Adrenal gland (tissue), 9 donors: ENCODE measurements at regions not wholly inside any gene's neighbourhood (a gene's known extent, or its start where the extent isn't known, plus 50 kb on each side); places are given as distances from the start of the nearest gene placed in this dataset.
A peak's percentile ranks its signal among the peaks of the same experiment; 100 is the strongest.

Experiments
- DNase-seq, 7 donors: peaks; one replicate each; pipeline ENCODE4 v3.0.0-alpha.2; 2019 to 2020
- H3K27ac ChIP-seq, 5 donors: fragments of 200-600 bp; sonication (generic) in 4 of 5; 1 replicate in 3 of 5; 2 replicates in 2 of 5; pipeline versions ENCODE4 v1.5.1 to v1.8.0; 2016 to 2020; ENCODE audit warnings: mild to moderate bottlenecking in 1 of 5
- H3K27me3 ChIP-seq: fragments of 200-600 bp; 2 replicates; pipeline ENCODE4 v1.8.0; 2021
- H3K36me3 ChIP-seq, 2 donors: fragments of 200-600 bp; replicated peaks in 1 of 2; 1 replicate in 1 of 2; 2 replicates in 1 of 2; pipeline versions ENCODE4 v1.5.1 to v1.8.0; 2018 to 2022
- H3K4me1 ChIP-seq, 2 donors: fragments of 200-600 bp; replicated peaks in 1 of 2; 1 replicate in 1 of 2; 2 replicates in 1 of 2; pipeline versions ENCODE4 v1.5.1 to v1.8.0; 2018 to 2021
- H3K4me3 ChIP-seq, 4 donors: fragments of 200-600 bp; sonication (generic) in 3 of 4; one replicate each; pipeline ENCODE4 v1.5.1; 2016 to 2018
- H3K9me3 ChIP-seq, 3 donors: fragments of 200-600 bp; sonication (generic) in 1 of 3; replicated peaks in 1 of 3; 1 replicate in 2 of 3; 2 replicates in 1 of 3; pipeline versions ENCODE4 v1.5.1 to v1.8.0; 2016 to 2021
- POLR2A ChIP-seq, 2 donors: fragments of 450-650 bp; IDR thresholded peaks; one replicate each; pipeline ENCODE4 v1.6.1; 2017; ENCODE audit warnings: antibody characterized with exemption in 2 of 2, mild to moderate bottlenecking in 2 of 2, moderate library complexity in 1 of 2
- WGBS, 4 donors: extraction: QIAGEN DNeasy Blood & Tissue Kit in 2 of 4; methylation state at CpG; one replicate each; pipeline versions ENCODE4 v1.1.5 to v1.1.7; 2013 to 2017; 5-methylcytosine and 5-hydroxymethylcytosine counted together
- intact Hi-C, 2 donors: fragments of 100-400 bp; cut with DNase I; formaldehyde crosslinking; loops; one replicate each; pipeline versions ENCODE4 v1.14.1 to v1.15.0; 2022 to 2023
- TF ChIP-seq, protein P1 (sequence below), 6 experiments: fragments of 450-650 bp in 4 of 6; fragments of 200-600 bp in 2 of 6; sonication (generic) in 1 of 6; IDR thresholded peaks; 1 replicate in 5 of 6; 2 replicates in 1 of 6; pipeline versions ENCODE4 v1.5.1 to v1.8.0; 2016 to 2021; ENCODE audit warnings: antibody characterized with exemption in 6 of 6, mild to moderate bottlenecking in 2 of 6, moderate library complexity in 1 of 6
- donor health status: healthy with polysubstance abuse.
- donor health status: Bipolar disorder and iron deficiency.
- donor health status: DM: yes; HTN: yes; CAD: no.
- donor health status: DM: no; HTN: no; CAD: no.
- donor health status: DM: no; HTN: no; CAD: no.

DNA sequence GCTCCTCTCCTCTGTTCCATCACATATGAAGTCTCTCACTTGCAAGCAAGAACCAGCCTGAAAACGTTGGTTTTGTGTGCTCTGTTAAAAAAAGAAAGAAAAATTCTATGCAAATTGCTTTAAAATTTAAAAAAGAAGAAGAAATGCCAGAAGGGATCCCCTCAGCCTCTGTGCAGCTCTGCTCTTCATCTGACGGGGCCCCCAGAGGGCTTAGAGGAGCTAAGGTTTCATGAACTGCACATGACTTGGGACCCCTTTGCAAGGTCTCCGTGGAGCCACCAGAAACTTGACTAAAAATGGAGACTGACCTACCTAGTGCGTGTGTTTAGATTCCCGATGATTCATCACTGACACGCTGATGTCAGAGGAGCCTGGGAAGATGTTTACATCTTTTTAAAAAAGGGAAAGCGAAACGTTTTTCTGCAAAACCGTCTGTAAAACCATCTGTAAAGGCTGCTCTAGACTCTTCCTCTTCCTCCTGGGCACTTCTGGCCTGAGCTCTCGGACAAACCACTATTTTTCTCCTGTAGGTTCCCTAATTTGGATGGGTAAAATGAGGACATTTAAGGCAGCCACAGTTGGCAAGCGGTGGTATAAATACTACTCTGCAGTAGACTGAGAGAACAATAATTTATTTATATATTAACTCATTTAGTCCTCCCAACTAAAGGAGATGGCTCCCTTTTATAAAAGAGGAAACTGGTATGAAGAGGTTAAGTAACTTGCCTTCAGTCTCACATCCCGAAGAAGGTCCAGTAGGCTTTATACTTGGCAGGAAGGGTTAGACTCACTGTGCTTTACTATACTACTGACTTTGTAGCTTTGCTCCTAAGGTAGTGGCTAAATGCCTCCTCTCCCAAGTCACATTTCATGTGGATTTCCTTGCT lies 67.2 kb upstream of the POLG start:
- Histone ChIP-seq H3K4me1 (peaks cover 0 to 17% of the 10 kb centered on the region in 2 donors), H3K9me3 (no peaks in the 10 kb centered on the region), H3K4me3 (no peak overlapping the region), H3K27me3 (peaks cover 87% of the 10 kb centered on the region), H3K27ac (no peak overlapping the region), H3K36me3 (no peaks in the 10 kb centered on the region)
- DNase-seq: no peak
- WGBS, 4 donors: 15 to 16% (median 15%) methylated on average over 12 of the region's 12 CpGs
- intact Hi-C loops: no loop called here
- TF ChIP-seq POLR2A (IDR thresholded peaks at IDR 0.05): no peak
- TF ChIP-seq, protein P1, sequence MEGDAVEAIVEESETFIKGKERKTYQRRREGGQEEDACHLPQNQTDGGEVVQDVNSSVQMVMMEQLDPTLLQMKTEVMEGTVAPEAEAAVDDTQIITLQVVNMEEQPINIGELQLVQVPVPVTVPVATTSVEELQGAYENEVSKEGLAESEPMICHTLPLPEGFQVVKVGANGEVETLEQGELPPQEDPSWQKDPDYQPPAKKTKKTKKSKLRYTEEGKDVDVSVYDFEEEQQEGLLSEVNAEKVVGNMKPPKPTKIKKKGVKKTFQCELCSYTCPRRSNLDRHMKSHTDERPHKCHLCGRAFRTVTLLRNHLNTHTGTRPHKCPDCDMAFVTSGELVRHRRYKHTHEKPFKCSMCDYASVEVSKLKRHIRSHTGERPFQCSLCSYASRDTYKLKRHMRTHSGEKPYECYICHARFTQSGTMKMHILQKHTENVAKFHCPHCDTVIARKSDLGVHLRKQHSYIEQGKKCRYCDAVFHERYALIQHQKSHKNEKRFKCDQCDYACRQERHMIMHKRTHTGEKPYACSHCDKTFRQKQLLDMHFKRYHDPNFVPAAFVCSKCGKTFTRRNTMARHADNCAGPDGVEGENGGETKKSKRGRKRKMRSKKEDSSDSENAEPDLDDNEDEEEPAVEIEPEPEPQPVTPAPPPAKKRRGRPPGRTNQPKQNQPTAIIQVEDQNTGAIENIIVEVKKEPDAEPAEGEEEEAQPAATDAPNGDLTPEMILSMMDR (IDR thresholded peaks at IDR 0.05): no peak

DNA sequence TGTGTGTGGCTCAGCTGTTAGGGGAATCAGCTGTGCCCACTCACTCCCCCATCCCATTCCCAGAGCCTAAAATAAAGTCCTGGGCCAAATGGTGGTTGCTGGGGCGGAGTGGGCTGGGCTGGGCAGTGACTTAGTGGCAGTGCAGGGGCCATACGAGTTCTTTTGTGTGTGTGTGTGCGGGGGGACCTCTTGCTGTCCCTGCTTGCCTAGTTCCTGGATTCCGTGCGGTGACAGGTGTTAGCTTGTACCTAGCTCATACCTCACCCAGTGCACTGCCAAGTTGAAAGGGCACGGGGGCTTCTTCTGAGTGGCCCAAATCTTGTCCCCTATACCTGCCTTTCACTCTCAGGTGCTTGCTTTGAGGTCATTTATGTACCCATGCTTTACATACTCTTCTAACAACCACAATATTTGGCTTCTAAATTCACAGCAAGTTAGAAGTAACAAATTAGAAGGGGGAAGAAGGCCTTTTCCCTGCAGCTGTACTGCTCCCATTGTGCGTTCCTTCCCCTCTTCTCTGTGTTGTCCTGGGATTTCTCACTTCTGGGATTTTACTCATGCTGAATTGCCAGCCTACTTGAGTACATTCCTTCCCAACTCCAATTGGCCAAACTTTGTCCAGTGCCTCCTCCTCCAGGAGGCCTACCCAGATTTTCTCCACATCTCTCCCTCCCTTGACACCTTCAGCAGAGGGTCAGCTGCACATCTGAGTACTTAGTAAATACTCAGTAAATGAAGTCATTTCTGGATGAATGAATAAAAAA lies 66.3 kb upstream of the POLG start:
- no peak for DNase-seq
- Histone ChIP-seq H3K4me1 (peaks cover 0 to 12% of the 10 kb centered on the region in 2 donors), H3K9me3 (no peaks in the 10 kb centered on the region), H3K36me3 (no peaks in the 10 kb centered on the region), H3K4me3 (no peak overlapping the region), H3K27ac (no peak overlapping the region), H3K27me3 (peaks cover 81% of the 10 kb centered on the region)
- TF ChIP-seq, protein P1 (IDR thresholded peaks at IDR 0.05): no peak
- TF ChIP-seq POLR2A (IDR thresholded peaks at IDR 0.05): no peak
- intact Hi-C loops: no loop called here
- 52 to 75% (median 64%) methylated on average over 3 to 7 of the region's 7 CpGs for WGBS, 4 donors

DNA sequence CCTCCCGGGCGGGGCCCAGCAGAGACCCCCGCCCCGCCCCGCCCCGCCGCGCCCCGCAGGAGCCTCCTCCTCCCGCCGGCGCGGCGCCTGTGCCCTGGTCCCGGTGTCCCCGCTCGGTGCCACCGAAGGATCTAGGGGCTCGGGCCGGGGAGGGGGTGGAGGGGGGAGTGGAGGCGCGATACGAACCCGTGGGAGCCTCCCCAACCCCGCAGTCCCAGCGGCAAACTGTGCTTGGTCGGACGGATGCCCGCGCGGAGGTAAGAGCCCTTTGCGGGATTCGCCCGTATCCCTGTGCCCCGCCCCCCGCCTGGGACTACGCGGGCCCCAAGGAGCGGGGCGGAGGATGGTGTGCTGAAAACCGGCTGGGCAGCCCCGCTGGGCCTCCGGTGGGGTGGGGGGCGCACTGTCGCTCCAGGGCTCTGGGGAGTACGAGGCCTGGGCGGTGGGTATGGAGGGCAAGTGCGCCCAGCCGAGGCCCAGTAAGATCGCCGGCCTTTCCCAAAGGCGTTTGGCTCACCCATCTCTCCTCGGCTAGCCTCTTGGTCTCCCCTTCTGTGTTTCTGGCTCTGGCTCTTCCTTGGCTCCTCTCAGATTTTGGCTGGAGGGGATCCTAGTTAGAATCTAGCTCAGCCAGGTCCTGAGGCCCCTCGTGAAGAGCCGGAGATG lies 65.6 kb upstream of the POLG start:
- no peak overlapping the region for H3K27ac ChIP-seq
- H3K27me3 ChIP-seq: peaks cover 74% of the 10 kb centered on the region
- H3K4me3 ChIP-seq: peak overlapping the region in 1 of 4 donors; percentile 45
- no peaks in the 10 kb centered on the region for H3K36me3 ChIP-seq
- peaks cover 0 to 11% of the 10 kb centered on the region in 2 donors for H3K4me1 ChIP-seq
- WGBS, 4 donors: 10 to 80% (median 18%) methylated on average over 1 to 55 of the region's 55 CpGs
- H3K9me3 ChIP-seq: no peaks in the 10 kb centered on the region
- TF ChIP-seq, protein P1 (IDR thresholded peaks at IDR 0.05): no peak
- TF ChIP-seq POLR2A (IDR thresholded peaks at IDR 0.05): no peak
- DNase-seq: no peak
- intact Hi-C loops: no loop called here
